Vagina (tissue), 2 donors: ENCODE measurements at regions not wholly inside any gene's neighbourhood (a gene's known extent, or its start where the extent isn't known, plus 50 kb on each side); places are given as distances from the start of the nearest gene placed in this dataset.

ENCODE experiments used
- DNase-seq, 2 donors: peaks; one replicate each; pipeline ENCODE4 v3.0.0-alpha.2; 2017; ENCODE audit errors: extremely low spot score in 2 of 2
- H3K27ac ChIP-seq: fragments of 200-600 bp; sonication (generic); one replicate; pipeline ENCODE4 v1.5.1; 2019
- H3K27me3 ChIP-seq: fragments of 200-600 bp; sonication (generic); one replicate; pipeline ENCODE4 v1.5.1; 2019
- H3K36me3 ChIP-seq, 2 donors: fragments of 200-600 bp; sonication (generic); one replicate each; pipeline ENCODE4 v1.5.1; 2017 to 2019
- H3K4me1 ChIP-seq: fragments of 200-600 bp; sonication (generic); one replicate; pipeline ENCODE4 v1.5.1; 2019
- H3K4me3 ChIP-seq, 2 donors: fragments of 200-600 bp; sonication (generic); 1 replicate in 1 of 2; 2 replicates in 1 of 2; pipeline ENCODE4 v1.5.1; 2016 to 2019
- H3K9me3 ChIP-seq: fragments of 200-600 bp; sonication (generic); one replicate; pipeline ENCODE4 v1.5.1; 2019
- CTCF ChIP-seq, 3 experiments: fragments of 450-650 bp in 2 of 3; fragments of 200-600 bp in 1 of 3; sonication (generic) in 1 of 3; IDR thresholded peaks; one replicate each; pipeline ENCODE4 v1.5.1; 2017 to 2019; ENCODE audit warnings: antibody characterized with exemption in 3 of 3, mild to moderate bottlenecking in 2 of 3, moderate library complexity in 2 of 3
- POLR2A ChIP-seq, 2 donors: fragments of 450-650 bp; IDR thresholded peaks; one replicate each; pipeline ENCODE4 v1.6.1; 2017; ENCODE audit warnings: antibody characterized with exemption in 2 of 2, mild to moderate bottlenecking in 2 of 2, moderate library complexity in 2 of 2
- POLR2AphosphoS5 ChIP-seq, 2 donors: sonication (generic); formaldehyde crosslinking; IDR thresholded peaks; one replicate each; pipeline ENCODE4 v1.9.0; 2017; ENCODE audit warnings: antibody characterized with exemption in 2 of 2, mild to moderate bottlenecking in 2 of 2, low read depth in 1 of 2; ENCODE audit not compliant: insufficient read depth in 1 of 2
- intact Hi-C: fragments of 100-400 bp; cut with DNase I; formaldehyde crosslinking; loops from one replicate; pipeline ENCODE4 v1.15.1; 2023

DNA sequence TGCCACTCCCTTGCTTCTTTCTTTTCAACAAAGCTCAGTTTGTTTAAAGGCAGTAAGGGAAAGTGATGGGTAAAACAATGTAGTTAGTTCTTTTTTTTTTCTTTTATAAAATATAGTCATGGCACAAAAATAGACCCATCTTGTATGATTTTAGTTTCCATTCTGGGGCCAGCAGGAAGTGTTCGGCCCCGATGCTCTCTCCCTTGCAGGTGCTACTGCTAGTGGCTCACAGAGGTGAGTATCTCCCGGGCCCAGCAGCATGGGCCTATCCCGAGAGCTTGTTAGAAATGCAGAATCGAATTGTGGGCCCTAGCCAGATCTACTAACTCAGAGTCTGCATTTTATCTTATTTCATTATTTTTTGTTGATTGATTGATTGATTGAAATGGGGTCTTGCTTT lies 78.7 kb downstream of the SYNE3 start:
- Histone ChIP-seq H3K4me3 (no peak overlapping the region), H3K27me3 (no peaks in the 10 kb centered on the region), H3K36me3 (peaks cover 0 to 37% of the 10 kb centered on the region in 2 donors), H3K27ac (no peak overlapping the region), H3K4me1 (no peaks in the 10 kb centered on the region), H3K9me3 (no peaks in the 10 kb centered on the region)
- DNase-seq, result no peak
- intact Hi-C loops, result no loop called here
- TF ChIP-seq POLR2AphosphoS5 (IDR thresholded peaks at IDR 0.05; ENCODE audit: insufficient read depth in 1 of 2, low read depth in 1 of 2) (no peak), CTCF (IDR thresholded peaks at IDR 0.05) (no peak), POLR2A (IDR thresholded peaks at IDR 0.05) (no peak)

DNA sequence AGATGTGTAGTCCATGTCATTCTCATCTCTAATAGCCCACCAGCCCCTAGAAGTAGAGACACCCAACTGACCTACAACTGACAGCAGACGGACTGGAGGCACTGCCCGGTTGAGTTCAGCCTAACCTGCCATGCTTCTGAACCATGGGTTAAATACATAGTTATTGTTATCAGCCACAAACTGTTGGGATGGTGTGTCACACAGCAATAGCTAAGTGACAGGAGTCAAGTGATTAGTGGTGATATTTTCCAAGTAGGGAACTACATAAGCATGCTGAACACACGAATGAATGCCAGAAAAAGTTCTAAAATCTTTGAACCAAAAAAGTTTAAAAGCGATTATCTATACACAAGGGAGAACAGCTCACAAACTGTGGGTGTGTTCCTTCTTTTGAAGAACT lies 80.1 kb downstream of the SYNE3 start:
- Histone ChIP-seq H3K27me3 (no peaks in the 10 kb centered on the region), H3K9me3 (no peaks in the 10 kb centered on the region), H3K4me1 (no peaks in the 10 kb centered on the region), H3K36me3 (peaks cover 0 to 46% of the 10 kb centered on the region in 2 donors), H3K4me3 (no peak overlapping the region), H3K27ac (no peak overlapping the region)
- no peak for DNase-seq
- TF ChIP-seq CTCF (IDR thresholded peaks at IDR 0.05), result no peak
- intact Hi-C loops, result no loop called here

DNA sequence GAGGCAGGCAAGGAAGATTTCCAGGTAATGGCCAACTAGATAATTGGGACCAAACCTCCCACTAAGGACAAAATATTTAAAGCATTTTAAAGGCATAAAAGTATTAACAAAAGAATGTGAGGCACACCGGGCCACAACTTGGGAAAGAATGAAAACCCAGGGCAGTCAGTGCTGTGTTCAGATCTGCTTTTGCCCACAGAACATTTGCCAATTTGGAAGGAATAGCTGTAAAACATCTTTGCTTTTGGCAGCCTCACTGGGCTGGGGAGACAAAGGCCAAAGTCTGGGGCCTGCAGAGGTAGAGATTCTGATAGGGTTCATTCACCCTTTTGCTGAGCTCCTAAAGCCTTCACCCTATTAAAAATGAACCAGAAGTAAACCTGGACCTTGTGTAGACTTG lies 82.3 kb downstream of the SYNE3 start:
- H3K9me3 ChIP-seq, result no peaks in the 10 kb centered on the region
- no peak for TF ChIP-seq CTCF (IDR thresholded peaks at IDR 0.05)
- no peak for TF ChIP-seq POLR2A (IDR thresholded peaks at IDR 0.05)
- no peak for TF ChIP-seq POLR2AphosphoS5 (IDR thresholded peaks at IDR 0.05; ENCODE audit: insufficient read depth in 1 of 2, low read depth in 1 of 2)
- H3K27ac ChIP-seq, result no peak overlapping the region
- DNase-seq, result no peak
- H3K4me3 ChIP-seq, result no peak overlapping the region
- no peaks in the 10 kb centered on the region for H3K4me1 ChIP-seq
- intact Hi-C loops, result no loop called here
- H3K36me3 ChIP-seq, result peaks cover 0 to 49% of the 10 kb centered on the region in 2 donors
- H3K27me3 ChIP-seq, result no peaks in the 10 kb centered on the region

GRCh38 chr14:95433094-95433478 lies 83.4 kb downstream of the SYNE3 start:
- H3K36me3 ChIP-seq, result peaks cover 0 to 47% of the 10 kb centered on the region in 2 donors

GRCh38 chr14:95432144-95433093 lies 84.0 kb downstream of the SYNE3 start:
- TF ChIP-seq CTCF (IDR thresholded peaks at IDR 0.05), result peak; percentile 27 to 67 (median 55)
- no peak for TF ChIP-seq POLR2A (IDR thresholded peaks at IDR 0.05)
- TF ChIP-seq POLR2AphosphoS5 (IDR thresholded peaks at IDR 0.05; ENCODE audit: insufficient read depth in 1 of 2, low read depth in 1 of 2), result peak in 1 of 2 donors; percentile 20
- H3K27me3 ChIP-seq, result no peaks in the 10 kb centered on the region
- H3K36me3 ChIP-seq, result peaks cover 0 to 43% of the 10 kb centered on the region in 2 donors
- H3K9me3 ChIP-seq, result no peaks in the 10 kb centered on the region
- intact Hi-C loops, result no loop called here
- H3K4me1 ChIP-seq, result no peaks in the 10 kb centered on the region
- no peak overlapping the region for H3K4me3 ChIP-seq
- H3K27ac ChIP-seq, result no peak overlapping the region
- no peak for DNase-seq

More at GRCh38 chr14:95433094-95433478, 83.4 kb downstream of the SYNE3 start:
- intact Hi-C loops, result no loop called here
- Histone ChIP-seq H3K9me3 (no peaks in the 10 kb centered on the region), H3K4me3 (no peak overlapping the region), H3K27me3 (no peaks in the 10 kb centered on the region), H3K4me1 (no peaks in the 10 kb centered on the region), H3K27ac (no peak overlapping the region)
- no peak for DNase-seq
- TF ChIP-seq POLR2AphosphoS5 (IDR thresholded peaks at IDR 0.05; ENCODE audit: insufficient read depth in 1 of 2, low read depth in 1 of 2) (no peak), POLR2A (IDR thresholded peaks at IDR 0.05) (no peak)
